IMR-90 (cell line): ENCODE measurements at regions not wholly inside any gene's neighbourhood (a gene's known extent, or its start where the extent isn't known, plus 50 kb on each side); places are given as distances from the start of the nearest gene placed in this dataset.

ENCODE experiments used
- ATAC-seq: fragments of 200-7000 bp; cut with Tn5 transposase; 2 replicates; pipeline ENCODE4 v1.9.1; 2020; ENCODE audit warnings: low read depth, mild to moderate bottlenecking, moderate library complexity
- BruUV-seq: library from RNA; stranded (reverse); fragments of 400-500 nt; replicated peaks from 2 replicates; lab custom pipeline; 2021; lab: Mats Ljungman, UMichigan
- CTCF ChIA-PET: fragments of 300-600 bp; formaldehyde crosslinking; extraction: SDS; loops from one replicate; lab custom pipeline; 2021; ENCODE audit warnings: antibody characterized with exemption; lab: Yijun Ruan, JAX
- POLR2A ChIA-PET: fragments of 300-600 bp; sonication (Branson Sonifier 250); formaldehyde crosslinking; loops from one replicate; lab custom pipeline; 2022; ENCODE audit warnings: antibody characterized with exemption; ENCODE audit not compliant: unreplicated experiment; lab: Charles Lee
- DNase-seq: peaks from one replicate; pipeline ENCODE4 v3.0.0; 2013
- H2AFZ ChIP-seq: replicated peaks from 2 replicates; pipeline ENCODE3; 2013; ENCODE audit warnings: low read length, mild to moderate bottlenecking; ENCODE audit not compliant: poor library complexity
- H2AK5ac ChIP-seq: 2 replicates; pipeline ENCODE4 v1.6.1; 2013; ENCODE audit warnings: low read depth, low read length, inconsistent platforms
- H2AK9ac ChIP-seq: replicated peaks from 2 replicates; pipeline ENCODE3; 2013; ENCODE audit warnings: mild to moderate bottlenecking, low read depth, low read length, moderate library complexity; ENCODE audit not compliant: poor library complexity
- H2BK120ac ChIP-seq: 2 replicates; pipeline ENCODE4 v1.6.1; 2013; ENCODE audit warnings: low read depth, low read length, inconsistent platforms
- H2BK15ac ChIP-seq: 3 replicates; pipeline ENCODE4 v1.6.1; 2013; ENCODE audit warnings: low read depth, low read length, inconsistent platforms
- H2BK20ac ChIP-seq: 2 replicates; pipeline ENCODE4 v1.6.1; 2013; ENCODE audit warnings: low read depth, mild to moderate bottlenecking, inconsistent platforms, low read length, moderate library complexity
- H2BK5ac ChIP-seq: 2 replicates; pipeline ENCODE4 v1.6.1; 2013; ENCODE audit warnings: mild to moderate bottlenecking, low read depth, low read length, inconsistent platforms; ENCODE audit not compliant: poor library complexity, severe bottlenecking
- H3K14ac ChIP-seq: replicated peaks from 2 replicates; pipeline ENCODE4 v1.6.1; 2013; ENCODE audit warnings: low read depth, low read length, inconsistent platforms
- H3K18ac ChIP-seq: 2 replicates; pipeline ENCODE4 v1.6.1; 2013; ENCODE audit warnings: low read depth, low read length, control low read depth
- H3K23ac ChIP-seq: 2 replicates; pipeline ENCODE4 v1.6.1; 2013; ENCODE audit warnings: low read depth, low read length, inconsistent platforms
- H3K27ac ChIP-seq: 2 replicates; pipeline ENCODE4 v1.5.1; 2013; ENCODE audit warnings: mild to moderate bottlenecking, control low read depth, low read length; ENCODE audit not compliant: insufficient read depth
- H3K27me3 ChIP-seq: 2 replicates; pipeline ENCODE4 v1.6.1; 2013; ENCODE audit warnings: low read length; ENCODE audit not compliant: control insufficient read depth, insufficient read depth
- H3K36me3 ChIP-seq: 2 replicates; pipeline ENCODE4 v1.6.1; 2013; ENCODE audit warnings: low read length, mixed read lengths; ENCODE audit not compliant: control insufficient read depth, insufficient read depth
- H3K4ac ChIP-seq: 2 replicates; pipeline ENCODE4 v1.6.1; 2013; ENCODE audit warnings: low read depth, low read length, inconsistent platforms
- H3K4me1 ChIP-seq: 2 replicates; pipeline ENCODE4 v1.6.1; 2013; ENCODE audit warnings: low read length, mixed read lengths; ENCODE audit not compliant: control insufficient read depth, insufficient read depth
- H3K4me2 ChIP-seq: 2 replicates; pipeline ENCODE4 v1.6.1; 2013; ENCODE audit warnings: low read depth, mild to moderate bottlenecking, control low read depth, low read length, moderate library complexity
- H3K4me3 ChIP-seq: 2 replicates; pipeline ENCODE4 v1.5.1; 2013; ENCODE audit warnings: low read depth, mild to moderate bottlenecking, control low read depth, low read length, moderate library complexity; ENCODE audit not compliant: insufficient read depth
- H3K56ac ChIP-seq: 2 replicates; pipeline ENCODE4 v1.6.1; 2013; ENCODE audit warnings: low read length, inconsistent platforms; ENCODE audit not compliant: insufficient read depth; ENCODE audit errors: extremely low read depth
- H3K79me1 ChIP-seq, 2 experiments: 2 replicates each; pipeline ENCODE4 v1.6.1; 2013; ENCODE audit warnings: low read length in 2 of 2, inconsistent platforms in 1 of 2, low read depth in 1 of 2
- H3K9ac ChIP-seq: 2 replicates; pipeline ENCODE4 v1.6.1; 2013; ENCODE audit warnings: low read depth, low read length, control low read depth
- H3K9me1 ChIP-seq: 2 replicates; pipeline ENCODE4 v1.6.1; 2013; ENCODE audit warnings: low read length, inconsistent platforms; ENCODE audit not compliant: insufficient read depth
- H3K9me3 ChIP-seq: 2 replicates; pipeline ENCODE4 v1.6.1; 2013; ENCODE audit warnings: low read length; ENCODE audit not compliant: control insufficient read depth, insufficient read depth
- H4K20me1 ChIP-seq: 2 replicates; pipeline ENCODE4 v1.6.1; 2013; ENCODE audit warnings: low read length, inconsistent platforms; ENCODE audit not compliant: insufficient read depth
- H4K5ac ChIP-seq: 2 replicates; pipeline ENCODE4 v1.6.1; 2013; ENCODE audit warnings: mild to moderate bottlenecking, low read depth, low read length, control low read depth
- H4K8ac ChIP-seq, 2 experiments: 2 replicates each; pipeline ENCODE4 v1.6.1; 2013; ENCODE audit warnings: low read depth in 2 of 2, low read length in 2 of 2, control low read depth in 1 of 2, inconsistent platforms in 1 of 2
- H4K91ac ChIP-seq: 2 replicates; pipeline ENCODE4 v1.6.1; 2013; ENCODE audit warnings: low read depth, low read length, inconsistent platforms; ENCODE audit not compliant: insufficient read depth
- CHD1 ChIP-seq: IDR thresholded peaks from 2 replicates; pipeline ENCODE4 v1.6.1; 2012; ENCODE audit warnings: low read depth, low read length, improper control_type of control experiment
- MXI1 ChIP-seq: IDR thresholded peaks from 2 replicates; pipeline ENCODE4 v1.6.1; 2012; ENCODE audit warnings: low read depth, mild to moderate bottlenecking, low read length, moderate library complexity, borderline replicate concordance
- RCOR1 ChIP-seq: IDR thresholded peaks from 2 replicates; pipeline ENCODE4 v1.6.1; 2012; ENCODE audit warnings: mild to moderate bottlenecking, low read length, improper control_type of control experiment; ENCODE audit not compliant: insufficient replicate concordance
- SMC3 ChIP-seq: fragments of 150-350 bp; IDR thresholded peaks from 2 replicates; pipeline ENCODE4 v1.6.1; 2016; ENCODE audit warnings: low read depth, mild to moderate bottlenecking, antibody characterized with exemption, low read length, moderate library complexity
- WGBS, 2 experiments: methylation state at CpG; one replicate each; pipeline versions ENCODE4 v1.1.5 to v1.1.7; 2013; ENCODE audit warnings: missing lambda C conversion rate in 2 of 2; ENCODE audit not compliant: insufficient read length in 1 of 2; ENCODE audit errors: extremely low coverage in 2 of 2; 5-methylcytosine and 5-hydroxymethylcytosine counted together
- dilution Hi-C: fragments of 300-500 bp; cut with HindIII; formaldehyde crosslinking; loops from one replicate; pipeline ENCODE4 v1.14.3; 2018; ENCODE audit warnings: low sequenced_read_pairs; ENCODE audit not compliant: unreplicated experiment
- in situ Hi-C: fragments of 300-500 bp; cut with MboI; formaldehyde crosslinking; loops from 3 replicates; pipeline ENCODE4 v1.14.3; 2019; ENCODE audit warnings: low sequenced_read_pairs, inconsistent platforms, mixed read lengths
- intact Hi-C: fragments of 100-400 bp; cut with micrococcal nuclease; formaldehyde crosslinking; loops from 2 replicates; pipeline ENCODE4 v1.10.0; 2022
- TF ChIP-seq, protein P1 (sequence below): fragments of 150-350 bp; IDR thresholded peaks from 2 replicates; pipeline ENCODE4 v1.6.1; 2017; ENCODE audit warnings: mild to moderate bottlenecking, antibody characterized with exemption, low read length, low read depth
- TF ChIP-seq, protein P2 (sequence below): conservative IDR thresholded peaks from 2 replicates; pipeline ENCODE4 v1.5.1; 2012; ENCODE audit warnings: mild to moderate bottlenecking, low read depth, low read length, improper control_type of control experiment

DNA sequence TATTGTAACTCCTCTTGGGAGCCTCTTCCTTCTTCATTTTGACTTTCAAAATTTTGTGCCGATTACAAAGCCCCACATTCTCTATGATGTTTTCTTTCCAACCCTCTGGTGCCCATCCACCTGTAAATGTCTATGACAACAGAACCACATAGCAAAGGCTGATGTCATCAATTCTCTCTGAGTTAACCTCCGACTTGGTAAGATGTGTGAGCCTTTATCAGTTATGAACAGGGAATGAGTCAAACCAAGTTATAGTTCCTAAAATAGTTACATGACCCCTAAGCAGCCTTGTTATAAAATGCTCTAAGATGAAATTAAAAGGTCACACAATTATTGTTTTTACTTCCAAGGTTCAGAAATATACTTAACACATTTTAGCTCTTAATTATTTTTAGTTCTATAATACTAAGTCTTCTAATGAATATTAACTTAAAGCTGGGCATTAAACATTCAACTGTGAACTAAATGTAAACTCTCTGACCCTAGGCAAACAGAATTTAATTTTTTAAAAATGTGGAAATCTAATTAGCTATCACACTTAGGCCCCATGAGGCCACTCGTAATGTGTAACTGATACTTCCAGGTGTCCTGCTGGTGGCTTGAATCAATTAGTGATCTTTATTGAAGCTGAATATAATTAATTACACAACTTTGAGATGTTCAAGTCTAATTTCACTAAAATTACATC, 102.3 kb upstream of the CYRIA start:
- no peak overlapping the region for H2BK120ac ChIP-seq
- H3K18ac ChIP-seq: no peak overlapping the region
- ATAC-seq (no peak), DNase-seq (no peak)
- no peak overlapping the region for H2AFZ ChIP-seq
- no CpG with 5 or more reads among the region's 3 CpGs for WGBS, 2 experiments
- intact Hi-C loops (no loop called here), in situ Hi-C loops (loop anchor here (25.0 kb wide), 1 partner anchor 894 kb away; no protein-coding TSS in a partner anchor), dilution Hi-C loops (no loop called here)
- H2BK20ac ChIP-seq: no peak overlapping the region
- no peaks in the 10 kb centered on the region for H3K79me1 ChIP-seq
- H3K23ac ChIP-seq: no peak overlapping the region
- no peak overlapping the region for H3K56ac ChIP-seq
- H4K8ac ChIP-seq: no peak overlapping the region
- no peak overlapping the region for H3K4me2 ChIP-seq
- no peak overlapping the region for H3K4ac ChIP-seq
- no peak overlapping the region for H3K9ac ChIP-seq
- H3K14ac ChIP-seq: no peak overlapping the region
- no peak overlapping the region for H3K27ac ChIP-seq
- no peaks in the 10 kb centered on the region; the same call in 1 of the 2 replicates for H3K27me3 ChIP-seq
- H4K91ac ChIP-seq: no peak overlapping the region
- no TSS peak for BruUV-seq
- no peaks in the 10 kb centered on the region for H3K36me3 ChIP-seq
- H3K9me3 ChIP-seq: no peaks in the 10 kb centered on the region
- ChIA-PET CTCF (no interaction called here), POLR2A (no interaction called here)
- H2BK15ac ChIP-seq: no peak overlapping the region
- H2BK5ac ChIP-seq: no peak overlapping the region
- no peak overlapping the region for H3K4me3 ChIP-seq
- no peak overlapping the region for H4K5ac ChIP-seq
- H2AK5ac ChIP-seq: no peak overlapping the region
- TF ChIP-seq SMC3 (no peak), RCOR1 (no peak), MXI1 (no peak), CHD1 (no peak)
- TF ChIP-seq, protein P1, sequence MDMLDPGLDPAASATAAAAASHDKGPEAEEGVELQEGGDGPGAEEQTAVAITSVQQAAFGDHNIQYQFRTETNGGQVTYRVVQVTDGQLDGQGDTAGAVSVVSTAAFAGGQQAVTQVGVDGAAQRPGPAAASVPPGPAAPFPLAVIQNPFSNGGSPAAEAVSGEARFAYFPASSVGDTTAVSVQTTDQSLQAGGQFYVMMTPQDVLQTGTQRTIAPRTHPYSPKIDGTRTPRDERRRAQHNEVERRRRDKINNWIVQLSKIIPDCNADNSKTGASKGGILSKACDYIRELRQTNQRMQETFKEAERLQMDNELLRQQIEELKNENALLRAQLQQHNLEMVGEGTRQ: no peak
- TF ChIP-seq, protein P2, sequence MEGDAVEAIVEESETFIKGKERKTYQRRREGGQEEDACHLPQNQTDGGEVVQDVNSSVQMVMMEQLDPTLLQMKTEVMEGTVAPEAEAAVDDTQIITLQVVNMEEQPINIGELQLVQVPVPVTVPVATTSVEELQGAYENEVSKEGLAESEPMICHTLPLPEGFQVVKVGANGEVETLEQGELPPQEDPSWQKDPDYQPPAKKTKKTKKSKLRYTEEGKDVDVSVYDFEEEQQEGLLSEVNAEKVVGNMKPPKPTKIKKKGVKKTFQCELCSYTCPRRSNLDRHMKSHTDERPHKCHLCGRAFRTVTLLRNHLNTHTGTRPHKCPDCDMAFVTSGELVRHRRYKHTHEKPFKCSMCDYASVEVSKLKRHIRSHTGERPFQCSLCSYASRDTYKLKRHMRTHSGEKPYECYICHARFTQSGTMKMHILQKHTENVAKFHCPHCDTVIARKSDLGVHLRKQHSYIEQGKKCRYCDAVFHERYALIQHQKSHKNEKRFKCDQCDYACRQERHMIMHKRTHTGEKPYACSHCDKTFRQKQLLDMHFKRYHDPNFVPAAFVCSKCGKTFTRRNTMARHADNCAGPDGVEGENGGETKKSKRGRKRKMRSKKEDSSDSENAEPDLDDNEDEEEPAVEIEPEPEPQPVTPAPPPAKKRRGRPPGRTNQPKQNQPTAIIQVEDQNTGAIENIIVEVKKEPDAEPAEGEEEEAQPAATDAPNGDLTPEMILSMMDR: no peak
- no peaks in the 10 kb centered on the region for H4K20me1 ChIP-seq
- H2AK9ac ChIP-seq: no peak overlapping the region
- H3K9me1 ChIP-seq: no peaks in the 10 kb centered on the region
- H3K4me1 ChIP-seq: no peaks in the 10 kb centered on the region
